ENCODE measurements at regions not wholly inside any gene's neighbourhood (a gene's known extent, or its start where the extent isn't known, plus 50 kb on each side); places are given as distances from the start of the nearest gene placed in this dataset.

- DNase-seq, result no peak
These were observed 323.5 kb downstream of the RRAGC start for GRCh38 chr1:38536089-38536488.

- DNase-seq, result no peak
These were observed 325.1 kb downstream of the RRAGC start for GRCh38 chr1:38534473-38534823.

GRCh38 chr1:38533772-38534472 lies 325.6 kb downstream of the RRAGC start:
- DNase-seq, result no peak

GRCh38 chr1:38530957-38531356 lies 328.6 kb downstream of the RRAGC start:
- DNase-seq, result no peak

GRCh38 chr1:38529946-38530345 lies 329.6 kb downstream of the RRAGC start:
- DNase-seq, result no peak

GRCh38 chr1:38529391-38529790 lies 330.2 kb downstream of the RRAGC start:
- no peak for DNase-seq

- DNase-seq, result no peak
These were observed 330.9 kb downstream of the RRAGC start for GRCh38 chr1:38528623-38529022.

GRCh38 chr1:38527373-38527966 lies 332.1 kb downstream of the RRAGC start:
- DNase-seq, result peak; percentile 31 to 49 (median 33)

GRCh38 chr1:38526046-38526445 lies 333.5 kb downstream of the RRAGC start:
- DNase-seq, result no peak

- DNase-seq, result no peak
These were observed 334.1 kb downstream of the RRAGC start for GRCh38 chr1:38525343-38526043.

GRCh38 chr1:38524025-38524641 lies 335.4 kb downstream of the RRAGC start:
- no peak for DNase-seq

- no peak for DNase-seq
These were observed 336.0 kb downstream of the RRAGC start for GRCh38 chr1:38523568-38523939.

- DNase-seq, result no peak
These were observed 336.5 kb downstream of the RRAGC start for GRCh38 chr1:38522915-38523567.

- no peak for DNase-seq
These were observed 343.0 kb downstream of the RRAGC start for GRCh38 chr1:38516560-38516959.

GRCh38 chr1:38512789-38513188 lies 346.8 kb downstream of the RRAGC start:
- DNase-seq, result no peak

- DNase-seq, result no peak
These were observed 347.4 kb downstream of the RRAGC start for GRCh38 chr1:38512024-38512767.

- DNase-seq, result peak; percentile 48 to 75 (median 73)
These were observed 351.3 kb downstream of the RRAGC start for GRCh38 chr1:38508232-38508631.

GRCh38 chr1:38507563-38507962 lies 352.0 kb downstream of the RRAGC start:
- no peak for DNase-seq

- DNase-seq, result no peak
These were observed 353.6 kb downstream of the RRAGC start for GRCh38 chr1:38505944-38506343.

- no peak for DNase-seq
These were observed 356.8 kb downstream of the RRAGC start for GRCh38 chr1:38502758-38503157.

- DNase-seq, result no peak
These were observed 358.7 kb downstream of the RRAGC start for GRCh38 chr1:38500891-38501290.

- DNase-seq, result peak in 2 of 3 donors; percentile 6 to 14
These were observed 359.2 kb downstream of the RRAGC start for GRCh38 chr1:38500352-38500751.

GRCh38 chr1:38498686-38499085 lies 360.9 kb downstream of the RRAGC start:
- no peak for DNase-seq

All from suppressor macrophage treated with lipopolysaccharide for 1 hour (primary cell).